HG03521 (cell line): ENCODE measurements at regions not wholly inside any gene's neighbourhood (a gene's known extent, or its start where the extent isn't known, plus 50 kb on each side); places are given as distances from the start of the nearest gene placed in this dataset.

ENCODE experiments used
- ATAC-seq: cut with Tn5 transposase; IDR thresholded peaks from one replicate; pipeline ENCODE4 v1.9.1; 2021; ENCODE audit warnings: mild to moderate bottlenecking, moderate library complexity; ENCODE audit not compliant: unreplicated experiment

DNA sequence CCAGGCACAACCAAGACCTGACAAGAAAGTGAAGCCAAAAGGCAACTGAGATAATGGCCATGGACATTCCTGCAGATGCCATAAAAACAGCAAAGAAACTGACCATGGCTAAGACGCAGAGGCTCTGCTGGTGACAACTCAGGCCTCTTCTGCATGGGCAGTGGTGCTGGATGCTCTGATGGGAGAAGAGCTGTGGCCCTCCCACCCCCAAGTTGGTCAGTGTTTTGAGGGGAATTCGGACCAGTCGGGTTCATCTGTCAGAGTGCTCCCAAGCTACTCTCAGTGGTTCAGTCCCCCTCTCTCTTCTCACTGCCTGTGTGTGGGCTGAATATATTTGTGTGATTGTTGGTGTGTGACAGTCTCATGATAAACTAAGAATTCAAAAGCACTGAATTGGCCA lies 79.0 kb upstream of the GPR26 start:
- ATAC-seq, result no peak

DNA sequence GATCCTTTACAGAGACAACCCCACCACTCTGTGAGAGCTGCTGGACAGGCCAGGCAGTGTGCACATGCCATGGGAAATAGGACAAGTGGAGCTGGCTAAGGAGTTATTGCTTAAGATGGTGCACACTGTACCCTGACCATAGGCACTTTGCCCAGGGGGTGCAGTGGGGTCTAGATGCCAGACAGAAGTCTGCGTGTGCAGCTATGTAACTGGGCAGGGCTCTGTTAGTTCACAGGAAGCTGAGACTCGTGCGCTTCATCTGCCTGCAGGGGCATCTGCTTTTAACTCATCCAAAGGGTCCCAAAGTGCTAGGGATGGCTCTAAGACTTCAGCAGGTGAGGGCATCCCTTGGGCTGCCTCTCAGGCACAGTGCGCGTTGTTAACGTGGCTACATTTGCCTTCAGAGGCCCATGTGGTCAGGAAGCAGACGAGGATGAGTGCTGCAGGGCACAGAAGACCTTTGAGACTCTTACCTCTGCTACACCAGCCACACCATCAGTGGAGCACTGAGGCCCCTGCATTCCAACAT lies 77.7 kb upstream of the GPR26 start:
- ATAC-seq, result no peak

DNA sequence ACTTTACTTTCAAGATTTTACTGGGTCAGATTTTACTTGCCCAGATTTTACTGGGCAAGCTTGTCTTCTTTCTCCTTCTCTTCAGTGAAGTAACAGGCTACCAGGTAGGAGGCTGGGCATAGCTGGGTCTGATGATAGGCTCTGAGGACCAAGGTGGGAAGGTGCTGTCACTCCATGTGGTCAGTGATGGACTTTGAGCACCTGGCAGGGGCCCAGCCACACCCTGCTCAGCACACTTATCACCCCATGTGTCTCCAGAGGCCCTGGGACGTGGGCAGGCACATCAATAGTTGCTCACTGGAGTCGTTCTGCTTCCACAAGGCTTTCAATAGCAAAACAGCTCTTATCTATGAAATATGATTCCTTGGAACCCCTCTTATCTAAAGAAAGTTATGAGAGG lies 70.5 kb upstream of the GPR26 start:
- no peak for ATAC-seq

DNA sequence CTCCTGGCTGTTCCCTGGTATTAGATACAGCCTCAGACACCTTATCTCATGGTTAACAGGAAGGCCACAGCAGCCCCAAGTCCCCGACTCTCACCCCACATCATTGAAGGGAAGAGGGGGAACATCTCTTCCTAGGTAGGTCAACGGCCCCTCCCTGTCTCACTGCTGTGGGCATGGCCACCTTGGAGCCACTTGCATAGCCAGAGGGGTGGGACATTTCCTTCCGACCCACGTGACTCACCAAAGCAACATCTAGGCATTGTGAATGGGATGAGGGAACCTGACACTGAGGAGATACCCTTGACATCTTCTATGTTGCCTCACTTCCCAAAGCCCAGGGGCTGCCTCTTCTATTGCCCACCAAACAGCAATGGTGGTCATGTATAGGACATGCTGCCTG lies 68.5 kb upstream of the GPR26 start:
- ATAC-seq, result no peak

DNA sequence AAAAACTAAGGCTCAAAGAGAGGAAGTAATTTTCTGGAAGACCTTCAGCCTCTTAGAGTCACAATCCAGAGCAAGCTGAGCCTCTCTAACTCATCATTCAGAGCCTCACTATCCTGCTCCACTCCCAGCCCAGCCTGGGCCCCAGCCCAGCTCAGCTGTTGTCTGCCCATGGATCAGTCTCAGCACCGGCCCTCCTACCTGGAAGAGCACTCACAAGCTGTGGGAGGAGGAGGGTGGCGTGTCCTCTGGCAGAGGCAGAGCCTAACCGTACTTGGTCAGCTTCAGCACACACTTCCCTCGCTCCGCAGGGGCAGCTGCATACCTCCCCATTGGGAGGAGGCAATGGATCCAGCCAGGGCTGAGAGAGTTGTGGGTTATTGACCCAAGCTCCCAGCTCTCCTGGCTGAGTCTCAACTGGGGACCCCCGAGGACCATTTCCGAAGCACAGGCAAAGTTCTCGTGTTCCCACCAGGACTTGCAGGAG lies 66.7 kb upstream of the GPR26 start:
- ATAC-seq, result no peak

DNA sequence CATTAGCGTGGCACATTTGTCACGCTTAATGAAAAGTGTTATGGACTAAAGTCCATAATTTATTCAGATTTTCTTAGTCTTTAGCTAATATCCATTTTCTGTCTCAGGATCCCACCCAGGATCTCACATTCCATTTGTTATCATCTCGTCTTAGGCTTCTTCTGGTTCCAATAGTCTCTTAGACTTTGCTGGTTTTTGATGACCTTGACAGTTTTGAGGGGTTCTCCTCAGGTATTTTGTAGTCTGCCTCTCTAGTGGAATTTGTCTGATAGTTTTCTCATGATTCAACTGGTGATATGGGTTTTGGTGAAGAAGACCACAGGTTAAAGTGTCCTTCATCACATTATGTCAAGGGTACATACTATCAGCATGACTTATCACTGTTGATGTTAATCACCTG lies 66.0 kb upstream of the GPR26 start:
- ATAC-seq, result no peak

DNA sequence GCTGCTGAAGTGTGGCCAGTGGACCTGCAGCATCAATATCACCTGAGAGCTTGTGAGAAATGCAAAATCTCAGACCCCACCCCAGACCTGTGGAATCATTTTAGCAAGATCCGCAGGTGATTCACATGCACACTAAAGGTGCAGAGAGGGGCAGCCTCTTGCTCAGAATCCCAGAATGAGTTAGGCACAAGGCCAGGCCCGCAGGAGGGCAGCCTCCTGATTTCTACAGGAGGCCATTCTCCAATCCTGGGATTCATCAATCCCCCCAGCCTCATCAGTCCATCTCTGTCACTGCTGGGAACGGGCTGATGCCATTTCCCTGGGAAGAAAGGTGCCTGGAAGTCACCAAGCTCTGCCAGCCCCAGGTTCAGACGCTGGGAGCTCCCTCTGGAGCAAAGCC lies 63.0 kb upstream of the GPR26 start:
- ATAC-seq, result no peak

DNA sequence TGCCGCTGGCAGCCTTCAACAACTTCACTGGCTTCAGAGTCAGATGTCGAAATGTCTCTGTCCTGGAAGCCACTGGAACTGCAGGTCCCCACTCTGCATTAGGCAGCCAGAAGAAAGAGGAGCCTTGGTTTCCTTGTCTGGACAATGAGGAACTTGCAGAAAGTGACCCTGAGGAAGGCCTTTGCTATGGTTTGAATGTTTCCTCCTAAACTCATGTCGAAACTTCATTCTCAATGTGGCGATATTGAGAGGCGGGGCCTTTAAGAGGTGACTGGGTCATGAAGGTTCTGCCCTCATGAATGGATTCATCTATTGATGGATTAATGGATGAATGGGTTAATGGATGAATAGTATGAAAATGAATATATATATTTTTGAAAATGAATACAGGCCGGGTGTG lies 61.6 kb upstream of the GPR26 start:
- ATAC-seq, result no peak

DNA sequence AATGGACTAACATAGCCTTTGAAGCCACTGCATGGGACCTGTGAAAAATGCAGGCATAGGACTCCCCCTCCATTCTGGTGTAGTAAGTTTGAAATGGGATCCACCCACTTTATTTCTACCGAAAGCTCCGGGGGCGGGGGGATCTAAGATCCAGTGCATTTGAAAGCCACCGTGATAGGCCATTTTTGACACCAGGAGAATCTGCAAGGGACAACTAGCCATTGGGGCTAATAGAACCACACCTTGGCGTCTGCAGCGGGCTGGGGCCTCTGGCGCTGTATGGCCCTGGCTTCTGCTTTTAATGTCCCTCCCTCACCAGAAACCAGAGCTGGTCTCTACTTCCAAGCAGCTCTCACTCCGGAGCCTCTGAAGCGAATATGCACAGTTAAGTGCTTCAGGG lies 60.1 kb upstream of the GPR26 start:
- ATAC-seq, result no peak

DNA sequence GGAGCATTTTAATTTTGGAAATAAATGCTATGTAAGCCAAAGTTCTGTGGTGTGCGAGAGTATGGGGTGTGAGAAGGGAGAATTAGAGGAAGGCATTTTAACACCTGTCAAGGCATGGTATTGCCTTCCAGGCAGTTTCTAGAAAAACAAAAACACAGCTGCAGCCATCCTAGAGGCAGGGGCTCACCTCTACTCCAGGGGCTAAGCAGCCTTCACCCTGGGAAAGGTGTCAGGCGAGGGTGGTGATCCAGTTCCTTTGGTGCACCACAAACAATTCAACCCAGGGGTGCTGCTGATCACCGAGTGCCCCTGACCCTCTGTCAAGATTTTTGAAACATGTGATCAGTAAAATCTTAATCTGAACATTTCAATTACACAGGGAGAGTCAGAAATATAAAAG lies 59.2 kb upstream of the GPR26 start:
- ATAC-seq, result no peak

DNA sequence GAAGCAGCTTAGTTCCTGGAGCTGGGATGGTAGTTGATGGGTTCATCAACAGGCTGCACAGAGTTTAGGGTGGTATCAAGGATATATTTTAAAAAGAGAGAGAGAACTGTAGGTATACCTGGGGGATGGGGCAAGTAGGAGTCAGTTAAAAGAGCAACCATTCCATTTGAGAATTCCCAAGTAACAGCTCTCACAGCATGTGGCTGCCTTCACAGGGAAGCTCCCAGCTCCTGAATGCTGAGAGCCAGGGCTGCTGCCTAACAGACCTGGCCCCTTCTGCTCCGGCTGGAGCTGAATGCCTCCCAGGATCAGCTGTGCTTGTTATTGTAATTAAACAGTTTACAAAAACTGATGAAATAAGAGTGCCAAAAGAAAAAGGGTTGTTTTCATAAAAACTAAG lies 58.8 kb upstream of the GPR26 start:
- ATAC-seq, result no peak

DNA sequence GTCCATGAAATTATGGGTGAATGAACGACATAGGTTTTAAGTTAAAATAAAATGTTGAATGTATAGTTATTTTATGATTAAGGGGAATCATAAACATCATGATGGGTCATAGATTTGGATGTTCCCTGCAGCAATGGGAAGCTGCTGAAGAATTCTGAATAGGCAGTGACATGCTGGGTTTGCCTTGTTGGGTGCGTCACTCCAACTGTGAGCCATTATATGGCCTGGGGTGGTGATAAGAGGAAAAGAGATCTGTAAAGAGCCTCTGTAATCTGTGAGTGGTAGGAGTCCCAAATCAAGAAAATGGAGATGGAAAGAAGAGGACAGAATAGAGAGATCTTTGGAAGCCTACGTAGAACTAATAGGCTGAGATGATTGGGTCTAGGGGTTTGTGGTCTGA lies 58.1 kb upstream of the GPR26 start:
- no peak for ATAC-seq

DNA sequence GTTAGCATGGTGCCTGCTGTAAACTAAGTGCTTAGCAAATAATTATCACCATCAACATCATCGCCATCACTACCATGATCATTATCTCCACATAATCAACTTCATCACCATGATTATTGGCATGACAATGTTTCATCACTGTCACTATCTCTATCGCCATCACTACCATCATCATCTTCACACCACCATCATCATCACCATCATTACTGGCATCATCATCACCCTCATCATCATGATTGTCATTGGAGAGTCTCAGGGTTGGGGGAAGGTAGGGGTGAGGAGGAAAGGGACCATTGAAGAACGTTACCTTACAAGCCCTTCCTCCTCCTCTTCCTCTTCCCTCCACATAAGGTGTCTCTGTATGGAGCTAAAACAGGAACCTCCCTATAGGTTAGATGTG lies 54.9 kb upstream of the GPR26 start:
- no peak for ATAC-seq

DNA sequence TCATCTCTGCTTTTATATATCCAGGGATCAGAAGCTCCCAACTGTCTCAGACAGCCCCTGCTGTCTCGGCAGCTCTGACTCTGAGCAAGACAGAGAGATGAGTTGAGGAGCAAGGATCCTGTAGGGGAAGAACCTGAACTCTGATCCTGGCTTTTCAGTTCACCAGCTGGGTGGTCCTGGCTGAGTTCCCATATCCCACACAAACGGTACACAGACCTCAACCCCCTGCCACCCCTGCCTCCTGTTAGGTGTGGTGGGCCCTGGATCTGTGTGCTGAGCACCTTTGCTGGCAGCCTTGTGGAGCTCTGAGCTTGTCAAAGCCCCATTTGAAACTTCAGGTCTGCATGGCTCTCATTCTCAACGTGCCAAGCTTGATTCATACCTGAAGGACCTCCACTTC lies 54.3 kb upstream of the GPR26 start:
- no peak for ATAC-seq

DNA sequence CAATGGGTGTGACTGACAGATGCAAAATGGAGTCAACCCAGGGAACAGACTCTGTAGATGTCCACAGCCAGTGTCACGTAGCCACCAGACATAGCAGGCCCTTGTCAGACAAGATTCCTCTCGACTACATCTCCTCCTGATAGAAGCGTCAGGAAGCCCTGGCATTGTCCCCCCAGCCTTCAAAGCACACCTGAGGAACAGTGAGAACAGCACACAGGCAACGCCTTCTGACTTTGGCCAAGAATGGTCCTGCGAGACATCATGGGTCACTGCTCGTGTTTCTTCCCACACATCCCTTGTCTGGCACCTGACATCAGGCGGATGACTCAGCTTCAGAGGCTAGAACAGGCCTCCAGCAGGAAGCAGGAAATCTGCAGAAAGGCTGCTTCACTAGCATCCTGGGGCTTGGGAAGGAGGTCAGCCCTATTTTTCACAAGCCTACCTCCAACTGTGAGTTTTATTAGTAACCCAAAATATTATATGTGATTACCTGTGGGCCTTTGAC lies 52.8 kb upstream of the GPR26 start:
- ATAC-seq, result no peak

DNA sequence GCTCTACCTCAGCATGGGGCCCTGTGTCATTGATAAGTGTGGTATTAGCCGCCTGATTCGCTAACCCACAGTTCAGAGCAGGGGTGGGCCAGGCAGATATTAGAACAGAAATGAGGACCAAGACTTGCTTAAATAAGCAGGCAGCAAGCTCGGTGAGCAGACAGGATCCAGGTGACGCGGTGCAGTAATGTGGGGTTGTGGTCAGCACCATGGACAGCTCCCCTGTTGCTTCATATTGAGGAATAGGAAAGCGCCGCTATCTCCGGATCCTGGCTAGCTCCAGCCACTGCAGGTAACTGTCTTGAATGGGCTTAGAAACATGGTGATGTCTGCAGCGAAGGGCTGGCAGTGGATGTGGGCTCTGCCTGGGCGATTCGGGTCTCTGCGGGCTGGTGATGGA lies 51.3 kb upstream of the GPR26 start:
- ATAC-seq, result no peak
